GM21786 (cell line): ENCODE measurements at regions not wholly inside any gene's neighbourhood (a gene's known extent, or its start where the extent isn't known, plus 50 kb on each side); places are given as distances from the start of the nearest gene placed in this dataset.
"Not testable (repeated sequence)": the region's sequence is repeated elsewhere in the genome, so short reads cannot be mapped to it uniquely, and the experiment has no call there.

Experiments used
- ATAC-seq: cut with Tn5 transposase; IDR thresholded peaks from one replicate; pipeline ENCODE4 v1.9.1; 2021; ENCODE audit not compliant: unreplicated experiment

GRCh38 chr14:42994051-42994736, 1387.5 kb downstream of the LRFN5 start:
- no peak for ATAC-seq

GRCh38 chr14:42992930-42993329, 1386.3 kb downstream of the LRFN5 start:
- ATAC-seq: no peak

- no peak for ATAC-seq
Observed at GRCh38 chr14:42980419-42980818, 1373.7 kb downstream of the LRFN5 start.

GRCh38 chr14:42973171-42973570, 1366.5 kb downstream of the LRFN5 start:
- not testable (repeated sequence) for ATAC-seq

- ATAC-seq: no peak
Observed at GRCh38 chr14:42965512-42965911, 1358.8 kb downstream of the LRFN5 start.

GRCh38 chr14:42961509-42961908, 1354.8 kb downstream of the LRFN5 start:
- ATAC-seq: no peak

- ATAC-seq: no peak
Observed at GRCh38 chr14:42950363-42950762, 1343.7 kb downstream of the LRFN5 start.

GRCh38 chr14:42947991-42948390, 1341.3 kb downstream of the LRFN5 start:
- ATAC-seq: no peak

- no peak for ATAC-seq
Observed at GRCh38 chr14:42944284-42944683, 1337.6 kb downstream of the LRFN5 start.

- no peak for ATAC-seq
Observed at GRCh38 chr14:42931308-42931707, 1324.6 kb downstream of the LRFN5 start.

- ATAC-seq: no peak
Observed at GRCh38 chr14:42929806-42930480, 1323.3 kb downstream of the LRFN5 start.

GRCh38 chr14:42927313-42927712, 1320.6 kb downstream of the LRFN5 start:
- no peak for ATAC-seq

- ATAC-seq: no peak
Observed at GRCh38 chr14:42921901-42922300, 1315.2 kb downstream of the LRFN5 start.

GRCh38 chr14:42918615-42919014, 1311.9 kb downstream of the LRFN5 start:
- ATAC-seq: no peak

GRCh38 chr14:42911642-42912041, 1305.0 kb downstream of the LRFN5 start:
- ATAC-seq: no peak

- no peak for ATAC-seq
Observed at GRCh38 chr14:42909659-42910058, 1303.0 kb downstream of the LRFN5 start.

GRCh38 chr14:42893183-42893582, 1286.5 kb downstream of the LRFN5 start:
- ATAC-seq: no peak

GRCh38 chr14:42884100-42884499, 1277.4 kb downstream of the LRFN5 start:
- no peak for ATAC-seq

GRCh38 chr14:42877716-42878115, 1271.0 kb downstream of the LRFN5 start:
- ATAC-seq: no peak

GRCh38 chr14:42872786-42873185, 1266.1 kb downstream of the LRFN5 start:
- no peak for ATAC-seq

- no peak for ATAC-seq
Observed at GRCh38 chr14:42869681-42870080, 1263.0 kb downstream of the LRFN5 start.

GRCh38 chr14:42862114-42862513, 1255.4 kb downstream of the LRFN5 start:
- no peak for ATAC-seq

- no peak for ATAC-seq
Observed at GRCh38 chr14:42860371-42860770, 1253.7 kb downstream of the LRFN5 start.
